Smooth muscle cell (in vitro differentiated cells): ENCODE measurements at regions not wholly inside any gene's neighbourhood (a gene's known extent, or its start where the extent isn't known, plus 50 kb on each side); places are given as distances from the start of the nearest gene placed in this dataset.

Source experiments
- DNase-seq: peaks from one replicate; lab custom pipeline; 2025; ENCODE audit not compliant: unreplicated experiment; lab: John Stamatoyannopoulos, UW
- H2AFZ ChIP-seq: fragments of 200-600 bp; sonication (generic); 2 replicates; pipeline ENCODE4 v1.6.0; 2016; ENCODE audit warnings: antibody characterized with exemption, low read depth, mild to moderate bottlenecking
- H3F3A ChIP-seq: fragments of 200-600 bp; sonication (generic); 2 replicates; pipeline ENCODE4 v1.6.0; 2017; ENCODE audit warnings: antibody characterized with exemption, low read depth
- H3K27ac ChIP-seq: fragments of 200-600 bp; sonication (generic); 2 replicates; pipeline ENCODE4 v1.5.1; 2016; ENCODE audit warnings: low read depth, mild to moderate bottlenecking
- H3K27me3 ChIP-seq: fragments of 200-600 bp; sonication (generic); 2 replicates; pipeline ENCODE4 v1.6.1; 2016; ENCODE audit warnings: low read depth, mild to moderate bottlenecking
- H3K36me3 ChIP-seq: fragments of 200-600 bp; sonication (generic); 2 replicates; pipeline ENCODE4 v1.5.1; 2016; ENCODE audit warnings: low read depth
- H3K4me1 ChIP-seq: fragments of 200-600 bp; sonication (generic); 2 replicates; pipeline ENCODE4 v1.5.1; 2016; ENCODE audit warnings: low read depth
- H3K4me2 ChIP-seq: fragments of 200-600 bp; sonication (generic); 2 replicates; pipeline ENCODE4 v1.6.0; 2016; ENCODE audit warnings: mild to moderate bottlenecking
- H3K4me3 ChIP-seq: fragments of 200-600 bp; sonication (generic); 2 replicates; pipeline ENCODE4 v1.5.1; 2016; ENCODE audit warnings: mild to moderate bottlenecking
- H3K79me2 ChIP-seq: fragments of 200-600 bp; sonication (generic); 2 replicates; pipeline ENCODE4 v1.6.0; 2016; ENCODE audit warnings: low read depth, mild to moderate bottlenecking
- H3K9ac ChIP-seq: fragments of 200-600 bp; sonication (generic); 2 replicates; pipeline ENCODE4 v1.6.0; 2016; ENCODE audit warnings: low read depth
- H3K9me3 ChIP-seq: fragments of 200-600 bp; sonication (generic); replicated peaks from 2 replicates; pipeline ENCODE4 v1.5.1; 2016; ENCODE audit warnings: low read depth
- H4K20me1 ChIP-seq: fragments of 200-600 bp; sonication (generic); 2 replicates; pipeline ENCODE4 v1.6.0; 2016; ENCODE audit warnings: low read depth
- CTCF ChIP-seq: fragments of 200-600 bp; sonication (generic); IDR thresholded peaks from 2 replicates; pipeline ENCODE4 v1.5.1; 2017; ENCODE audit warnings: borderline replicate concordance, mild to moderate bottlenecking, antibody characterized with exemption; ENCODE audit not compliant: insufficient read depth, poor library complexity, severe bottlenecking
- WGBS: methylation state at CpG from one replicate; pipeline ENCODE4 v1.1.7; 2016; ENCODE audit warnings: low lambda C conversion rate; 5-methylcytosine and 5-hydroxymethylcytosine counted together

- Histone ChIP-seq H3K9ac (no peak overlapping the region), H3K36me3 (no peaks in the 10 kb centered on the region), H3K9me3 (no peaks in the 10 kb centered on the region), H3K27ac (no peak overlapping the region), H3K27me3 (no peaks in the 10 kb centered on the region), H3K4me2 (no peak overlapping the region), H3K4me3 (no peak overlapping the region), H3K79me2 (no peaks in the 10 kb centered on the region), H3K4me1 (peaks cover 13% of the 10 kb centered on the region), H4K20me1 (no peaks in the 10 kb centered on the region), H3F3A (peaks cover 6% of the 10 kb centered on the region), H2AFZ (no peak overlapping the region)
- TF ChIP-seq CTCF = no peak
- no peak for DNase-seq
- WGBS = 90% methylated on average over 5 of the region's 6 CpGs
Observed at GRCh38 chr11:119586181-119586580, 142.8 kb downstream of the NECTIN1 start.

GRCh38 chr11:119585043-119585781, 143.8 kb downstream of the NECTIN1 start:
- DNase-seq = no peak
- Histone ChIP-seq H3K9ac (peak overlapping the region; percentile 2), H3K79me2 (no peaks in the 10 kb centered on the region), H3K4me2 (peak overlapping the region; percentile 93), H3K4me3 (peak overlapping the region; percentile 58), H3K4me1 (peaks cover 13% of the 10 kb centered on the region), H3F3A (peaks cover 6% of the 10 kb centered on the region), H3K9me3 (no peaks in the 10 kb centered on the region), H3K36me3 (no peaks in the 10 kb centered on the region), H3K27ac (no peak overlapping the region), H2AFZ (peak overlapping the region; percentile 82), H4K20me1 (no peaks in the 10 kb centered on the region), H3K27me3 (no peaks in the 10 kb centered on the region)
- TF ChIP-seq CTCF = no peak
- 16% methylated on average over 32 of the region's 38 CpGs for WGBS

- WGBS = 1% methylated on average over 54 of the region's 56 CpGs
- Histone ChIP-seq H3K4me2 (peak overlapping the region; percentile 93), H3K27ac (no peak overlapping the region), H3K4me3 (peak overlapping the region; percentile 58), H3K79me2 (no peaks in the 10 kb centered on the region), H3K36me3 (no peaks in the 10 kb centered on the region), H3K9me3 (no peaks in the 10 kb centered on the region), H3K27me3 (no peaks in the 10 kb centered on the region), H3K4me1 (peaks cover 13% of the 10 kb centered on the region), H4K20me1 (no peaks in the 10 kb centered on the region), H2AFZ (peak overlapping the region; percentile 82), H3K9ac (peak overlapping the region; percentile 2), H3F3A (peaks cover 6% of the 10 kb centered on the region)
- TF ChIP-seq CTCF = no peak
- no peak for DNase-seq
Observed at GRCh38 chr11:119584193-119585042, 144.6 kb downstream of the NECTIN1 start.
